Aorta (tissue), 5 donors: ENCODE measurements at regions not wholly inside any gene's neighbourhood (a gene's known extent, or its start where the extent isn't known, plus 50 kb on each side); places are given as distances from the start of the nearest gene placed in this dataset.

Source experiments
- ATAC-seq: fragments of 200-7000 bp; cut with Tn5 transposase; one replicate; pipeline ENCODE4 v1.9.1; 2022; ENCODE audit warnings: moderate library complexity; ENCODE audit not compliant: low FRiP score
- DNase-seq, 2 donors: peaks; one replicate each; pipeline ENCODE4 v3.0.0-alpha.2; 2020
- H3K27ac ChIP-seq, 2 donors: one replicate each; pipeline ENCODE4 v1.5.1; 2013; ENCODE audit warnings: low read length in 2 of 2, mild to moderate bottlenecking in 2 of 2, moderate library complexity in 2 of 2, control low read depth in 1 of 2, inconsistent platforms in 1 of 2, low read depth in 1 of 2
- H3K27me3 ChIP-seq, 2 donors: one replicate each; pipeline ENCODE4 v1.6.1; 2013; ENCODE audit warnings: control low read depth in 1 of 2, low read length in 1 of 2, mild to moderate bottlenecking in 1 of 2, moderate library complexity in 1 of 2; ENCODE audit not compliant: insufficient read depth in 2 of 2, control insufficient read depth in 1 of 2
- H3K36me3 ChIP-seq, 2 donors: one replicate each; pipeline ENCODE4 v1.6.1; 2013; ENCODE audit warnings: control low read depth in 1 of 2, low read length in 1 of 2, mild to moderate bottlenecking in 1 of 2; ENCODE audit not compliant: insufficient read depth in 2 of 2, control insufficient read depth in 1 of 2
- H3K4me1 ChIP-seq, 2 donors: one replicate each; pipeline ENCODE4 v1.6.1; 2013; ENCODE audit warnings: low read length in 2 of 2, control low read depth in 1 of 2, mild to moderate bottlenecking in 1 of 2, moderate library complexity in 1 of 2; ENCODE audit not compliant: insufficient read depth in 2 of 2, control insufficient read depth in 1 of 2
- H3K4me3 ChIP-seq, 2 donors: one replicate each; pipeline ENCODE4 v1.5.1; 2013; ENCODE audit warnings: low read length in 2 of 2, control low read depth in 1 of 2, mild to moderate bottlenecking in 1 of 2
- H3K9me3 ChIP-seq: one replicate; pipeline ENCODE4 v1.6.1; 2013; ENCODE audit warnings: mild to moderate bottlenecking, low read length; ENCODE audit not compliant: control insufficient read depth
- WGBS, 2 donors: extraction: QIAGEN DNeasy Blood & Tissue Kit; methylation state at CpG; one replicate each; pipeline ENCODE4 v1.1.7; 2013; 5-methylcytosine and 5-hydroxymethylcytosine counted together
- intact Hi-C, 2 donors: fragments of 100-400 bp; cut with DNase I; formaldehyde crosslinking; loops; one replicate each; pipeline versions ENCODE4 v1.14.2 to v1.15.0; 2022
- donor health status: healthy with polysubstance abuse.
- donor health status: Bipolar disorder and iron deficiency.
- donor health status: DM: no; HTN: no; CAD: no.
- donor health status: DM: no; HTN: no; CAD: no.
- donor health status: DM: yes; HTN: yes; CAD: no.

- ATAC-seq = no peak
- no peak overlapping the region for H3K27ac ChIP-seq
- no peaks in the 10 kb centered on the region for H3K27me3 ChIP-seq
- DNase-seq = no peak
- H3K4me1 ChIP-seq = no peaks in the 10 kb centered on the region
- intact Hi-C loops = loop anchor here in 1 of 2 donors (10.0 kb wide), 1 partner anchor 354 kb away; no protein-coding TSS in a partner anchor
- H3K4me3 ChIP-seq = no peak overlapping the region
- H3K36me3 ChIP-seq = no peaks in the 10 kb centered on the region
- WGBS, 2 donors = 88 to 92% methylated on average over 5 of the region's 5 CpGs
- peaks cover 1% of the 10 kb centered on the region for H3K9me3 ChIP-seq
Observed at GRCh38 chr12:25670076-25671055, 117.3 kb upstream of the LMNTD1 start.

- WGBS, 2 donors = 62 to 69% methylated on average over 2 of the region's 2 CpGs
- H3K4me1 ChIP-seq = no peaks in the 10 kb centered on the region
- no peaks in the 10 kb centered on the region for H3K36me3 ChIP-seq
- DNase-seq (no peak), ATAC-seq (no peak)
- H3K27me3 ChIP-seq = no peaks in the 10 kb centered on the region
- no peak overlapping the region for H3K27ac ChIP-seq
- H3K9me3 ChIP-seq = no peaks in the 10 kb centered on the region
- H3K4me3 ChIP-seq = no peak overlapping the region
- intact Hi-C loops = loop anchor here in 1 of 2 donors (10.0 kb wide), 1 partner anchor 349 kb away; no protein-coding TSS in a partner anchor
Observed at GRCh38 chr12:25675808-25676207, 122.7 kb upstream of the LMNTD1 start.

DNA sequence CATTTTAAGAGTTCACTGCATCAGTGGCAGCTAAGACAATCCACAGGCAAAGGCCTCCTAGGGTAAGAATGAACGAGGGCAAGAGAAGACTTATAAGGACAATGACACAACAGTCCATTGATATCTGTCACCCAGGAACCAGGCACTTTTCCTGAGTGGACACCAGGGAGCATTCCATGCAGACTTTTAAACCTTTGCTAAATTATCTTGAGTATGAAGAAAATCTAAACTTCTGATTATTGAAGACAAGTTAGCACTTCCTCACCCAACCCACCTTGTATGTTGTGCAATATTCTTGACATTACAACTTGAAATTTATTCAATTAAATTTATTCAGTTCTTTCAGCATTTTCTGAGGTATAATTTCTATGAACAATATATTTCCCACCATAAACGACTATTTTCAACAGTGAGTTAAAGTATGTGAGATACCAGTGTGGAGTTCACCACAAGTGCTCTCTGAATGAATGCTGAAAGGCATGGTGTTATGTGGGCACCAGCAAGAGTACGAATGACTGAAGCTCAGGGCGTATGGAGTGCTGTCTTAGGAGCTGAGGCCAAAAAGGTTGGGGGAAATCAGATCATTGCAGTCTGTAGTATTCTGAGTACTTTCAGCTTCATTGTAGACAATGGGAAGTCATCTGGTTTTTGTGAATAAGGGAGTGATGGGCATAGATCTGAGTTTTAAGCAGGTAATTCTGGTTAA is 124.3 kb upstream of the LMNTD1 start:
- Histone ChIP-seq H3K27ac (no peak overlapping the region), H3K4me3 (no peak overlapping the region), H3K27me3 (no peaks in the 10 kb centered on the region), H3K9me3 (no peaks in the 10 kb centered on the region), H3K36me3 (no peaks in the 10 kb centered on the region), H3K4me1 (no peaks in the 10 kb centered on the region)
- DNase-seq = no peak
- intact Hi-C loops = loop anchor here in 1 of 2 donors (10.0 kb wide), 1 partner anchor 347 kb away; no protein-coding TSS in a partner anchor
- whole genome bisulfite sequencing, 2 donors = 55 to 58% methylated on average over 4 of the region's 4 CpGs
- no peak for ATAC-seq

- DNase-seq (no peak), ATAC-seq (no peak)
- peaks cover 2% of the 10 kb centered on the region for H3K9me3 ChIP-seq
- H3K36me3 ChIP-seq = no peaks in the 10 kb centered on the region
- no peaks in the 10 kb centered on the region for H3K4me1 ChIP-seq
- H3K27ac ChIP-seq = no peak overlapping the region
- intact Hi-C loops = no loop called here
- H3K4me3 ChIP-seq = no peak overlapping the region
- no peaks in the 10 kb centered on the region for H3K27me3 ChIP-seq
- 88% methylated on average over 4 of the region's 4 CpGs for WGBS, 2 donors
Observed at GRCh38 chr12:25681580-25681979, 128.5 kb upstream of the LMNTD1 start.

DNA sequence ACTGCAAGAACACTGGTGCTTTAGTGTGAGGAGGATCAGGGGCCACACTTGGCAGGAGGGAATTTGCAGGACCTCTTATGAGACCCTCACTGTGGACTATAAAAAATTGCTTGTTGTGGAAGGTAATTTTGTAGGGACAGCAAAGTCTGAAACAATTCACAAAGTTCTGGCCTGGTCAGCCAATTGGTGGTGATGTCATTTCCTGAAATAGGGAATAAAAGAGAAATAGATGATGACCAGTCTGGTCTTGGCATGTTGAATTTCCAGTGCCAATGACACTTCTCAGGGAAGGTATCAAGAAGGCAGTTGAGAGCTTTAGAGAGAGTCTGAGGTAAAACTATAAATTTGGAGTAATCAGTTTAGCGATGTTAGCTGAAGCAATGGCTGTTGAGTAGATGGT is 129.3 kb upstream of the LMNTD1 start:
- no peak overlapping the region for H3K27ac ChIP-seq
- ATAC-seq (no peak), DNase-seq (no peak)
- intact Hi-C loops = no loop called here
- no peaks in the 10 kb centered on the region for H3K4me1 ChIP-seq
- no peaks in the 10 kb centered on the region for H3K27me3 ChIP-seq
- H3K9me3 ChIP-seq = peaks cover 3% of the 10 kb centered on the region
- WGBS, 2 donors = 94 to 97% methylated on average over 1 of the region's 1 CpG
- H3K4me3 ChIP-seq = no peak overlapping the region
- no peaks in the 10 kb centered on the region for H3K36me3 ChIP-seq

GRCh38 chr12:25684070-25684469 is 131.0 kb upstream of the LMNTD1 start:
- intact Hi-C loops = no loop called here
- Histone ChIP-seq H3K4me3 (no peak overlapping the region), H3K4me1 (no peaks in the 10 kb centered on the region), H3K36me3 (no peaks in the 10 kb centered on the region), H3K27me3 (no peaks in the 10 kb centered on the region), H3K27ac (no peak overlapping the region), H3K9me3 (peaks cover 3% of the 10 kb centered on the region)
- DNase-seq (no peak), ATAC-seq (no peak)
- WGBS, 2 donors = 90 to 96% methylated on average over 2 of the region's 2 CpGs

GRCh38 chr12:25686351-25686750 is 133.3 kb upstream of the LMNTD1 start:
- intact Hi-C loops = no loop called here
- Histone ChIP-seq H3K4me1 (no peaks in the 10 kb centered on the region), H3K27ac (no peak overlapping the region), H3K9me3 (peaks cover 3% of the 10 kb centered on the region), H3K36me3 (no peaks in the 10 kb centered on the region), H3K27me3 (no peaks in the 10 kb centered on the region), H3K4me3 (no peak overlapping the region)
- WGBS, 2 donors = 98% methylated on average over 19 of the region's 19 CpGs
- no peak for ATAC-seq
- DNase-seq = no peak

- Histone ChIP-seq H3K27ac (no peak overlapping the region), H3K9me3 (peaks cover 3% of the 10 kb centered on the region), H3K27me3 (no peaks in the 10 kb centered on the region), H3K4me1 (no peaks in the 10 kb centered on the region), H3K36me3 (no peaks in the 10 kb centered on the region), H3K4me3 (no peak overlapping the region)
- DNase-seq = no peak
- intact Hi-C loops = no loop called here
- no peak for ATAC-seq
- 77 to 79% methylated on average over 6 of the region's 6 CpGs for WGBS, 2 donors
Observed at GRCh38 chr12:25687226-25687625, 134.1 kb upstream of the LMNTD1 start.
